ENCODE measurements at regions not wholly inside any gene's neighbourhood (a gene's known extent, or its start where the extent isn't known, plus 50 kb on each side); places are given as distances from the start of the nearest gene placed in this dataset.

GRCh38 chr2:59996855-59997254 lies 556.6 kb downstream of the BCL11A start:
- Mint-ChIP-seq H3K27me3 (ENCODE audit: low read depth) (no peaks in the 10 kb centered on the region), H3K4me1 (ENCODE audit: low read depth) (no peaks in the 10 kb centered on the region), H3K27ac (no peak overlapping the region), H3K9me3 (ENCODE audit: insufficient read depth) (no peaks in the 10 kb centered on the region), H3K36me3 (ENCODE audit: low read depth) (no peaks in the 10 kb centered on the region), H3K4me3 (no peak overlapping the region)
- ChIA-PET CTCF (no interaction called here), POLR2A (no interaction called here)
- ATAC-seq (no peak), DNase-seq (no peak)

GRCh38 chr2:59993726-59994125 lies 559.7 kb downstream of the BCL11A start:
- no peak overlapping the region for H3K4me3 Mint-ChIP-seq
- no peak for ATAC-seq
- no peak for DNase-seq
- H3K36me3 Mint-ChIP-seq (ENCODE audit: low read depth): no peaks in the 10 kb centered on the region
- no peak overlapping the region for H3K27ac Mint-ChIP-seq
- no peaks in the 10 kb centered on the region for H3K9me3 Mint-ChIP-seq (ENCODE audit: insufficient read depth)
- H3K27me3 Mint-ChIP-seq (ENCODE audit: low read depth): no peaks in the 10 kb centered on the region
- ChIA-PET CTCF (no interaction called here), POLR2A (no interaction called here)
- H3K4me1 Mint-ChIP-seq (ENCODE audit: low read depth): no peaks in the 10 kb centered on the region

- ATAC-seq: no peak
- no peaks in the 10 kb centered on the region for H3K36me3 Mint-ChIP-seq (ENCODE audit: low read depth)
- no peak overlapping the region for H3K4me3 Mint-ChIP-seq
- no peaks in the 10 kb centered on the region for H3K4me1 Mint-ChIP-seq (ENCODE audit: low read depth)
- H3K27me3 Mint-ChIP-seq (ENCODE audit: low read depth): no peaks in the 10 kb centered on the region
- POLR2A ChIA-PET: no interaction called here
- DNase-seq: no peak
- no peaks in the 10 kb centered on the region for H3K9me3 Mint-ChIP-seq (ENCODE audit: insufficient read depth)
- CTCF ChIA-PET: interaction anchor here (1.1 kb wide), 1 partner anchor 211 kb away, joined by 4 read pairs; no protein-coding TSS in a partner anchor
- no peak overlapping the region for H3K27ac Mint-ChIP-seq
These were observed 565.1 kb downstream of the BCL11A start for GRCh38 chr2:59988341-59988740.

DNA sequence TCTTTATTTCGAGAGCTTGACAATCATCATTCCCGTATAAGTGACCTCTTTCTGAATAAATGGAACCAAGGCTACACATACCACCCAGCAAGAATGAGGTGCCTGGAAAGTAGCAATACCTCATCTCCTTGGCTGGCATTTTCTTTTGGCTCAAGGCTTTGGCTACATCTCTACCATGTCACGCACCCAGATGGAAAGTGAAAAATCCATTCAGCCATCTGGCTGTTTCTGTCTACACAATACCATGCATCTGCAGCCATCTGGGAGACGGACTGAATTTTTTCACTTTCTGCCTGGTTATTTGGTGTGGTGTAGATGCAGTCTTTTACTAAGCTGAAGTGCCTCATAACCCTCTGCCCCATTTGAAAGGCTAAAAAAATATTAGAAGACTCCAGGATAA lies 566.9 kb downstream of the BCL11A start:
- no peak for ATAC-seq
- no peak overlapping the region for H3K4me3 Mint-ChIP-seq
- H3K27ac Mint-ChIP-seq: no peak overlapping the region
- POLR2A ChIA-PET: interaction anchor here (0.5 kb wide), 1 partner anchor 480 kb away, joined by 4 read pairs; no protein-coding TSS in a partner anchor
- no peaks in the 10 kb centered on the region for H3K9me3 Mint-ChIP-seq (ENCODE audit: insufficient read depth)
- H3K36me3 Mint-ChIP-seq (ENCODE audit: low read depth): no peaks in the 10 kb centered on the region
- CTCF ChIA-PET: no interaction called here
- no peaks in the 10 kb centered on the region for H3K27me3 Mint-ChIP-seq (ENCODE audit: low read depth)
- H3K4me1 Mint-ChIP-seq (ENCODE audit: low read depth): no peaks in the 10 kb centered on the region
- no peak for DNase-seq

- Mint-ChIP-seq H3K4me1 (ENCODE audit: low read depth) (no peaks in the 10 kb centered on the region), H3K27ac (no peak overlapping the region), H3K36me3 (ENCODE audit: low read depth) (no peaks in the 10 kb centered on the region), H3K27me3 (ENCODE audit: low read depth) (no peaks in the 10 kb centered on the region), H3K9me3 (ENCODE audit: insufficient read depth) (no peaks in the 10 kb centered on the region), H3K4me3 (no peak overlapping the region)
- ChIA-PET CTCF (no interaction called here), POLR2A (interaction anchor here (0.5 kb wide), 1 partner anchor 481 kb away, joined by 4 read pairs; no protein-coding TSS in a partner anchor)
- ATAC-seq (no peak), DNase-seq (no peak)
These were observed 567.5 kb downstream of the BCL11A start for GRCh38 chr2:59985923-59986322.

DNA sequence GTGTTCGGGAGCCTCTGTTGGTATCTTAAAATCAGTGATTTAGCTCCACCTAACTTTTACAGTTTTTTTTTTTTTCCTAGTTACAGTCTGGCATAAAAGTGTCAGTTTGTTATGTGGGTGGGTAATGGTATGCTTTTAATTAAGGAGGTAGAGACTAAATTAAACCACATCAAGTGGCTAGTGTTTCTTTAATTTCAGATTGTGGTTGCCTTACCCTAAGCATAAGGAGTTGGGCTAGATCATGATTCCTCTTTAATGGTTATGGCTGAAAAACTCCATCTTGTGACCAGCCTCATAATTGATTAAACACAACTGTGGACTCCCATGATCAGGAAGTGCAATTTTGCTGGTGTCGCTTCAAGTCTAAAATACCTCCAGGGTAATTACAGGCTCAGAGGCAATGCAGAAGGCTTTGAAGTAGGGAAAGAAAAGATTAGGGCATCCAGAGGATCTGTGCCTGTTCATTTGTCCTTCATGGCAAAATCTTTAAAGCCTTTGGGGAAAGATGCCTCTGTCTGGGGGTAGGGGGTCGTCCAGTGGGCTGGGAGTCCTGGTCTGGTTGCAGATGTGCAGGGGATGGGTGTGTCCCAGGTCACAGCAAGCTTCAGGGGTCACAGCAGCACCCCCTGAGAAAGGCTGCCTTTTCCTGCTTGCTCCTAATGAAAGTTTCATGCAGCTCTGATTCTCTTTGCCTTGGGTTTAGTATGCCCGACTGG lies 579.2 kb downstream of the BCL11A start:
- Mint-ChIP-seq H3K27me3 (ENCODE audit: low read depth) (no peaks in the 10 kb centered on the region), H3K4me1 (ENCODE audit: low read depth) (no peaks in the 10 kb centered on the region), H3K4me3 (no peak overlapping the region), H3K9me3 (ENCODE audit: insufficient read depth) (no peaks in the 10 kb centered on the region), H3K36me3 (ENCODE audit: low read depth) (no peaks in the 10 kb centered on the region), H3K27ac (no peak overlapping the region)
- ATAC-seq (no peak), DNase-seq (no peak)
- POLR2A ChIA-PET: interaction anchor here (0.6 kb wide), 1 partner anchor 126 kb away, joined by 3 read pairs; no protein-coding TSS in a partner anchor
- CTCF ChIA-PET: no interaction called here

DNA sequence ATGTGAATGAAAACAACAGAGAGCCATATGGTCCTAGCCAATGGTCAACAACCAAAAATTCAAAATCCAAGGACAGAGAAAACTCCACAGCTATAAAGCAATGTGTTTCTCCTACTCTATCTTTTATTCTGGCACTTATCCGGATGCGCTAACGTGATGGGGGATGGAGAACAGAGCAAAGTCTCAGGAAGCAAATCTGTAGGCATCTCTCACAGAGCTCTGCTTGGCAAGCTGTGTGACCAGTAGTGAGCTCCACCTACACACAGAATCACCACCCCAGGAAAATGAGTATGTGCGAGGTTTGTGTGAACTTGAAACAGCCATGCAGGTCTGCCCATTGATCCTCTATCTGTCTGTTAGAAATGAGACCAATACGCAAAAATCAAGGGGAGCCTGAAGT lies 584.3 kb downstream of the BCL11A start:
- no peak overlapping the region for H3K27ac Mint-ChIP-seq
- H3K36me3 Mint-ChIP-seq (ENCODE audit: low read depth): no peaks in the 10 kb centered on the region
- no peaks in the 10 kb centered on the region for H3K4me1 Mint-ChIP-seq (ENCODE audit: low read depth)
- ATAC-seq (no peak), DNase-seq (no peak)
- H3K27me3 Mint-ChIP-seq (ENCODE audit: low read depth): no peaks in the 10 kb centered on the region
- H3K4me3 Mint-ChIP-seq: no peak overlapping the region
- H3K9me3 Mint-ChIP-seq (ENCODE audit: insufficient read depth): no peaks in the 10 kb centered on the region
- ChIA-PET CTCF (no interaction called here), POLR2A (no interaction called here)

GRCh38 chr2:59968441-59968840 lies 585.0 kb downstream of the BCL11A start:
- CTCF ChIA-PET: no interaction called here

GRCh38 chr2:59967691-59968090 lies 585.8 kb downstream of the BCL11A start:
- Mint-ChIP-seq H3K4me3 (no peak overlapping the region), H3K4me1 (ENCODE audit: low read depth) (no peaks in the 10 kb centered on the region), H3K27me3 (ENCODE audit: low read depth) (no peaks in the 10 kb centered on the region), H3K9me3 (ENCODE audit: insufficient read depth) (no peaks in the 10 kb centered on the region), H3K36me3 (ENCODE audit: low read depth) (no peaks in the 10 kb centered on the region), H3K27ac (no peak overlapping the region)
- ChIA-PET CTCF (no interaction called here), POLR2A (no interaction called here)
- ATAC-seq (no peak), DNase-seq (no peak)

More at GRCh38 chr2:59968441-59968840, 585.0 kb downstream of the BCL11A start:
- POLR2A ChIA-PET: no interaction called here
- Mint-ChIP-seq H3K27me3 (ENCODE audit: low read depth) (no peaks in the 10 kb centered on the region), H3K27ac (no peak overlapping the region), H3K9me3 (ENCODE audit: insufficient read depth) (no peaks in the 10 kb centered on the region), H3K4me1 (ENCODE audit: low read depth) (no peaks in the 10 kb centered on the region), H3K4me3 (no peak overlapping the region), H3K36me3 (ENCODE audit: low read depth) (no peaks in the 10 kb centered on the region)
- ATAC-seq: no peak
- no peak for DNase-seq

DNA sequence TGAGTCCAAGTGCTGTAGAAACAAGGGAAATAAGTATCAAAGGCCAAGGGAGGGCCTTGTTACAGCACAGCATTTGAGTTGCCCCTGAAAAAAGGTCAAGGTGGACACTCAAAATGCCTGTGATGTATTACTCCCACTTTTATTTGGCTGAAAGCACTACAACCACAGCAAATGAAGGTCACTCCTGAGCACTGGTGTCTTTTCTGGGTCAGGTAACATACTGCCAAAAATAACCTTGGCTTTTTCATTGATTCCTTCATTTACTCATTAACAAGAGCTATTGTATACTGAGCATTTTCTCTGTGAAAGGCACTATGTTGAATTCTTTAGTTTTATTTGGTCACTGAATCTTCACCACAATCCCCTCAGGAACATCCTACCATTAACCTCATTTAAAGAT lies 590.3 kb downstream of the BCL11A start:
- Mint-ChIP-seq H3K27ac (no peak overlapping the region), H3K36me3 (ENCODE audit: low read depth) (no peaks in the 10 kb centered on the region), H3K4me1 (ENCODE audit: low read depth) (no peaks in the 10 kb centered on the region), H3K4me3 (no peak overlapping the region), H3K9me3 (ENCODE audit: insufficient read depth) (no peaks in the 10 kb centered on the region), H3K27me3 (ENCODE audit: low read depth) (no peaks in the 10 kb centered on the region)
- POLR2A ChIA-PET: no interaction called here
- CTCF ChIA-PET: no interaction called here
- DNase-seq: no peak
- no peak for ATAC-seq

DNA sequence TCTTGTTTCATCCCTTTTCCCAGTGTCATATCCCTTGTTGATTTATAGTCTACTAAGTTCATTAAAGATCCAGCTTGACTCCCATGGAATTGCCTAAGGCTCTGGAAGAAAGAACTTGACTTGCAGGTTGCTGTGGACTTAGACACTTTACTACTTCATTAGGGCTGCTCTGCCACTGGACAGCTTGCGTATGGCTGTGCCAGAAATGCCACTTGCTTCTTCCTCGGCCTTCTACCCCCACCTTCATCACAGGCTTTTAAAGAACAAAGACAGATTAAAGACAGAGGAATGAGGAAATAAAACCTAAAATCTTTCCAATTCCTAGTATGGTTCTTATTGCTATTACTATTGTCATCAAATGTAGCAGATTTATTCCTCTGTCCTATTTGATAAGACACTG lies 591.7 kb downstream of the BCL11A start:
- Mint-ChIP-seq H3K27ac (no peak overlapping the region), H3K27me3 (ENCODE audit: low read depth) (no peaks in the 10 kb centered on the region), H3K36me3 (ENCODE audit: low read depth) (no peaks in the 10 kb centered on the region), H3K4me1 (ENCODE audit: low read depth) (no peaks in the 10 kb centered on the region), H3K9me3 (ENCODE audit: insufficient read depth) (no peaks in the 10 kb centered on the region), H3K4me3 (no peak overlapping the region)
- CTCF ChIA-PET: interaction anchor here (1.0 kb wide), 1 partner anchor 104 kb away, joined by 3 read pairs; no protein-coding TSS in a partner anchor
- no peak for ATAC-seq
- POLR2A ChIA-PET: interaction anchor here (0.7 kb wide), 1 partner anchor 159 kb away, joined by 3 read pairs; no protein-coding TSS in a partner anchor
- DNase-seq: no peak

- Mint-ChIP-seq H3K27ac (no peak overlapping the region), H3K27me3 (ENCODE audit: low read depth) (no peaks in the 10 kb centered on the region), H3K9me3 (ENCODE audit: insufficient read depth) (no peaks in the 10 kb centered on the region), H3K36me3 (ENCODE audit: low read depth) (no peaks in the 10 kb centered on the region), H3K4me1 (ENCODE audit: low read depth) (no peaks in the 10 kb centered on the region), H3K4me3 (no peak overlapping the region)
- ATAC-seq (no peak), DNase-seq (no peak)
- CTCF ChIA-PET: no interaction called here
- POLR2A ChIA-PET: no interaction called here
These were observed 593.5 kb downstream of the BCL11A start for GRCh38 chr2:59959944-59960343.

- POLR2A ChIA-PET: no interaction called here
- CTCF ChIA-PET: no interaction called here
- Mint-ChIP-seq H3K4me1 (ENCODE audit: low read depth) (no peaks in the 10 kb centered on the region), H3K4me3 (no peak overlapping the region), H3K27ac (no peak overlapping the region), H3K9me3 (ENCODE audit: insufficient read depth) (no peaks in the 10 kb centered on the region), H3K36me3 (ENCODE audit: low read depth) (no peaks in the 10 kb centered on the region), H3K27me3 (ENCODE audit: low read depth) (no peaks in the 10 kb centered on the region)
- DNase-seq: no peak
- ATAC-seq: no peak
These were observed 596.0 kb downstream of the BCL11A start for GRCh38 chr2:59957504-59957903.

Data from activated CD8-positive, alpha-beta T cell treated with anti-CD3 and anti-CD28 coated beads, Interleukin-2, amount 10 ng/mL, durations not matched to agents 7 days and 5 days (primary cell).